Muscle of back (tissue), 3 donors: ENCODE measurements at regions not wholly inside any gene's neighbourhood (a gene's known extent, or its start where the extent isn't known, plus 50 kb on each side); places are given as distances from the start of the nearest gene placed in this dataset.
"Not testable (repeated sequence)": the region's sequence is repeated elsewhere in the genome, so short reads cannot be mapped to it uniquely, and the experiment has no call there.

Source experiments
- DNase-seq, 3 donors: peaks; one replicate each; pipeline versions ENCODE4 v3.0.0 to v3.0.0-alpha.2; 2013

DNA sequence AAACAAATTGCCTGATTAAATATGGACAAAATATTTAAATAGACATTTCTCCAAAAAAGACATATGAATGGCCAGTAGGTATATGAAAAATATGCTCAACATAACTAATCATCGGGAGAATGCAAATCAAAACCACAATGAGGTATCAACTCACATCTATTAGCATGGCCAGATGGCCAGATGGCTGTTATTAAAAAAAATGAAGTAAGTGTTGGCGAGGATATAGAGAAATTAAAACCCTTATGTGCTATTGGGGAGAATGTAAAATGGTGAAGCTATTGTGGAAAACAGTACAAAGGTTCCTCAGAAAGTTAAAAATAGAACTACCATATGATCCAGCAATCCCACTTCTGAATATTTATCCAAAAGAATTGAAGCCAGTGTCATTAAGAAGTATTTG is 272.3 kb upstream of the ZNF804A start:
- no peak for DNase-seq

- DNase-seq: not testable (repeated sequence)
These were observed 270.5 kb upstream of the ZNF804A start for GRCh38 chr2:184327805-184328204.

DNA sequence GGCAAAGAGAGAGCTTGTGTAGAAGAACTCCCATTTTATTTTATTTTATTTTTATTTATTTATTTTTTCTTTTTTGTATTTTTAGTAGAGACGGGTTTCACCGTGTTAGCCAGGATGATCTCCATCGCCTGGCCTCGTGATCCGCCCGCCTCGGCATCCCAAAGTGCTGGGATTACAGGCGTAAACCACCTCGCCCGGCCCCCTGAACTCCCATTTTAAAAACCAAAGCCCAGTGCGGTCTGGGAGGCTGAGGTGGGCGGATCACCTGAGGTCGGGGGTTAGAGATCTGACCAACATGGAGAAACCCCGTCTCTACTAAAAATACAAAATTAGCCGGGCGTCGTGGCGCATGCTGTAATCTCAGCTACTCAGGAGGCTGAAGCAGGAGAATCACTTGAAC is 267.8 kb upstream of the ZNF804A start:
- DNase-seq: not testable (repeated sequence)

GRCh38 chr2:184336688-184337087 is 261.6 kb upstream of the ZNF804A start:
- DNase-seq: peak in 1 of 3 donors; percentile 27

DNA sequence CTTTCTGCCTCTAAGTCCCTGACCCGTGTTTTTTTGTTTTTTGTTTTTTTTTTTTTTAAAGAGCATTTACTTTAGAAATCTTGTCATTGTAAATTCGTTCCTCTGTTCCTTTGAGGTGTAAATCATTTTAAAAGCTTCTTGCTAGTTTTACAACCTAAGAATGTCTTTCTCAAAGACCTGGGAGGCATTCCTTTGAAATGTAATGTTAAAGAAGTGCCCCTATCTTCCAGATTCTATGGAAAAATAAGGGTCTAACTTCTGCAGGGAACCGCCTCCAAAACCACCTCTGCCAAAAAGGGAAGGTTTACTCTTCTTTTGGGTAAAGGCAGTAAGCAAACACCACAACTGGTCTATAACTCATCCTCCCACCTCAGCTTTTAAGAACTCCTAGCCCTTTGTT is 259.6 kb upstream of the ZNF804A start:
- DNase-seq: no peak

DNA sequence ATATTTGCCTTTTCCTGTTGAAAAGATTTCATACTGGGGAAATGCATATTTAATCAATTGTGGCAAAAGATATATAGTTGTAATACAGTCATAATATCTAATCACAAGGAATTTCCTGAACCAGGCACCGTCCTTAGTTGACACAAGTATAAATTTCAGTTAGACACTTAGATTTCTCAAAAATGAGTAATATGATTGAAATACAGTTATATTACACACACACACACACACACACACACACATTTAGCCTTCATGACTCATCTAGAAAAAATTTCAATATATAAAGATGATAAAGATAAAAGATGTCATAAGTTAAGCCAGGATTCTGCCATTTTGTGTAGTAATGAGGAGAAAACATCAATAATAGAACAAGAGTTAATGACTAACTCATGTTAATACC is 258.4 kb upstream of the ZNF804A start:
- DNase-seq: peak in 1 of 3 donors; percentile 39

DNA sequence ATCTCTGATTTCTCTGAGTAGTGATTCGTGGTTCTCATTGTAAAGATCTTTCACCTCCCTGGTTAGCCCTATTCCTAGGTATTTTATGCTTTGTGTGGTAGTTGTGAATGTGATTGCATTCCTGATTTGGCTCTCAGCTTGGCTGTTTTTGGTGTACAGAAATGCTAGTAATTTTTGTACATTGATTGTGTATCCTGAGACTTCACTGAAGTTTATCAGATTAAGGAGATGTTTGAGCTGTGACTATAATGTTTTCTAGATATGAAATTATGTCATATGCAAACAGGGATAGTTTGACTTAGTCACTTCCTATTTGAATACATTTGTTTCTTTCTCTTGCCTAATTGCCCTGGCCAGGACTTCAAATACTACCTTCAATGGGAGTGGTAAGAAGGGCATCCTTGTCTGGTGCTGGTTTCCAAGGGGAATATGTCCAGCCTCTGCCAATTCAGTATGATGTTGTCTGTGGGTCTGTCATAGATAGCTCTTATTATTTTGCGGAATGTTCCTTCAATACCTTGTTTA is 251.9 kb upstream of the ZNF804A start:
- DNase-seq: no peak

GRCh38 chr2:184351126-184351525 is 247.2 kb upstream of the ZNF804A start:
- no peak for DNase-seq

- DNase-seq: no peak
These were observed 241.3 kb upstream of the ZNF804A start for GRCh38 chr2:184357033-184357432.

GRCh38 chr2:184359379-184359778 is 238.9 kb upstream of the ZNF804A start:
- DNase-seq: no peak

DNA sequence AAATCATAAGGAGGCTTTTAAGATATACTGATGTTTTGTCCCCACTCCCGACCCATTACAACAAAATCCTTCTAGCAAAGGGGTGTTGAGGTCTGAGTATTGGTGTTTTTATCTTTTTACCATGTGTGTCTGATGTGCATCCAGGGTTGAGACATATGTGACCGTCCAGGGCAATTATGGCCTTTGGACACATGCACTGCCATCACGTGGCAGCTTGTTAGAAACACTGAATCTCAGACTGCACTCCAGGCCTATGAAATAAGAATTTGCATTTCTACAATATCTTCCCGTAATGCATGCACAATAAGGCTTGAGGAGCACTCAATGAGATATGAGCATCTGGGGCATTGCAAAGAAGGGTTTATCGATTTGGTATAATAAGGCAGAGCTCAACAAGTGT is 235.1 kb upstream of the ZNF804A start:
- DNase-seq: no peak

GRCh38 chr2:184367211-184367610 is 231.1 kb upstream of the ZNF804A start:
- DNase-seq: no peak

- DNase-seq: no peak
These were observed 229.0 kb upstream of the ZNF804A start for GRCh38 chr2:184369307-184369706.

DNA sequence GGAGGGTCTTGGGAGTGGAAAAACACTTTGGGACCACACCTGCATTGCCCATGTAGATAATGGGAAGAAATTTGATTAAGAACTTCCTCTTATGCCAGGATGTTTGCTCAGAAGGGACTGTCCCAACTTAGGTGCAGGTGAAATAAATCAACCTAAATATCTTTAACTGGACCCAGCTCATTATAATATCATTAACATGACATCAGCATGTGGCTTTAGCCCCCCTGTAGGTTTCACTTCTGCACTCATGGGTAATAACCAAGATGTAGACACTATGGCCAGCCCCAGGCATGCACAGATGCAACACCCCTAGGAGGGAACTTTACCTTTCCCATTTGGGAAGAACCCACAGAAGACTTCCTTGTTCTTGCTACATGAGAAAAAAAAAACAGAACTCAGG is 227.4 kb upstream of the ZNF804A start:
- no peak for DNase-seq

DNA sequence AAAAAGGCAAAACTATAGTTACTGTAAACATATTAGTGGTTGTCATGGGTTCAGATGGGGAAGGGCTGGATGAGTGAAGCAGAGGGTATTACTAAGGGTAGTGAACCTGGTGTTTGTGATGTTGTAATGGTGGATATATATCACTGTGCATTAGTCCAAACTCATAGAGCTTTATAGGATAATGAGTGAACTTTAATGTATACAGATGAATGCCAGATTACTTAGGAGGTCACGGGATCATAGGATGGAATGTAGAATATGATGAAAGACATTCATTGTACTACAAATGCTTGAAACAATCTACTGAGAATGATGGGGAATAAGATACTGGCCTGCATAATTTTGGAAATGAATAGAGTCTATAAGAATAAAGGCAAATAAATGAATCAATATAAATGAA is 226.7 kb upstream of the ZNF804A start:
- no peak for DNase-seq

GRCh38 chr2:184372484-184372883 is 225.8 kb upstream of the ZNF804A start:
- DNase-seq: no peak

- DNase-seq: no peak
These were observed 203.7 kb upstream of the ZNF804A start for GRCh38 chr2:184394642-184395041.

GRCh38 chr2:184402381-184402780 is 195.9 kb upstream of the ZNF804A start:
- no peak for DNase-seq

- not testable (repeated sequence) for DNase-seq
These were observed 191.2 kb upstream of the ZNF804A start for GRCh38 chr2:184407041-184407630.

DNA sequence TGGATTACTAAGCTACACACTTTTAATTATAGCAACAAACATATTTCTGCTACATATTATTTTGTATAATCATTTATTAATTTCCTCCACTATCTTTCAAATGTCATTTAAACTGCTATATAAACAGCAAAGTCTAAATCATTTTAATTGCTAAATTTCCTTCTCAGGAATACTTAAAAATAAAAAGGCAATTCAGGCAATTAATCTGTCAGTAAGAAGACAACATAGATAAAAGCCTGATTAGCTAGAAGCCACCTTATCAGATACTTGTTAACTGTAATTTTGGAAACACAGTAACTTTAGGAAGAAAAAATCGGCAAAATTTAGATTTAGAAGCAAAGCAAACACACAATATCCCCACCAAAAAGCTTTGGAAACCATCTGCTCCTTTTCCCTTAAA is 188.2 kb upstream of the ZNF804A start:
- DNase-seq: no peak

DNA sequence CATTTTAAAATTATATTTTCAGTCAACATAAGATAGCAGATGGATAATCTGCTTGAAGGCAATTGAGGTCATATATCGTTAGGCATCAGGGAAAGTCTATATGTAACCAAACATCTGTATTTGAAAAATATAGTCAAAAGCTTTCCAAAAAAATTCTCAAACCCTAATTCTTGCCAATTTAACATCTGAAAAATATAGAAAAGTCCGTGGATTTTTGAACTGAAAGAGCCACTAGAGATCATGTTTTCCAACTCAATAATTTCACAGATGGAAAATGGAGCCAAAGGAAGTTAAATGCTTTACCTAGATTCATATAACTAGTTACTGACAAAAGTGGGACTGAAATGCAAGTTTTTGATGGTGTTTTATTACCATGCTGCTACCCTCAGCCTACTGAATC is 185.1 kb upstream of the ZNF804A start:
- DNase-seq: peak in 2 of 3 donors; percentile 30 to 63

- peak in 2 of 3 donors; percentile 36 to 61 for DNase-seq
These were observed 184.6 kb upstream of the ZNF804A start for GRCh38 chr2:184413671-184414229.

DNA sequence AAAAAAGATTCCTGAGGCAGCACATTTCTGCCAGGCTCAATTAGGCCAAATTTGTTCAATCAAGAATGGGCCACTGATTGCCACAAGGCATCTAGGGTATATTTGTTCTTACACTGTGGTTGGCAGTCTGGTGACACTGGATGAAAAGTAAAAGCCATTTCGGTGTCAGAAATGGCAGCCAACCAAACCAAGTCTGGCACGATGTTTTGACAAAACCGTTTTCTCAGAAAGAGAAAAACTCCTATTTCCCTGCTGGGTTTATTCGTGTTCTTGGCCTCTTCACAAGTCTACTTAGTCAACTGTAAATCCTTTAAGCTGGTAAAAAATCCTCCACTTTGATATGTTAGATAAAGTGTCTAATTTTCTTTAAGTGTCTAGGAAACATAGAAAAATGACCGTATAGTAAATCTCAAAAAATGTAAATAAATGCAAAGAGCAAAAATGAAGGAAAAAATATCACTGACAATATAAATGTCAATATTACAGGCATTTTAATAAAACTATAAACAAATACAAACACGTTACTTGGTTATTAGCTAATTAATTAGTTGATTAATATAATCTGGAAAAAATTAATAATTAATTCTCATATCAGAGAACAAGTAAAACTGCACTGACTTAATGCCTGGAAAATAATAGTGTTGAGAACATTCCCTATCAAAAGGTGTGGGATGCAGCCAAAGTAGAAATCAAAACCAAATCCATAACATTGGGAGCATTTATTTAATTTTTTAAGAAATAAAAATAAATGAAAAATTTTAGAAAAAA is 182.0 kb upstream of the ZNF804A start:
- no peak for DNase-seq
